CD14-positive monocyte (primary cell): ENCODE measurements at regions not wholly inside any gene's neighbourhood (a gene's known extent, or its start where the extent isn't known, plus 50 kb on each side); places are given as distances from the start of the nearest gene placed in this dataset.

Source experiments
- DNase-seq, 3 donors: peaks; one replicate each; pipeline ENCODE4 v3.0.0-alpha.2; 2011 to 2022
- H2AFZ ChIP-seq: 2 replicates; pipeline ENCODE4 v1.6.0; 2012; ENCODE audit warnings: mild to moderate bottlenecking, low read depth, low read length, inconsistent platforms; ENCODE audit not compliant: insufficient read depth, poor library complexity, severe bottlenecking
- H3K27ac ChIP-seq, 2 donors: 1 replicate in 1 of 2; 2 replicates in 1 of 2; pipeline ENCODE4 v1.5.1; 2012 to 2013; ENCODE audit warnings: low read length in 2 of 2, control low read depth in 1 of 2, inconsistent platforms in 1 of 2, low read depth in 1 of 2, mild to moderate bottlenecking in 1 of 2
- H3K27me3 ChIP-seq, 2 donors: one replicate each; pipeline versions ENCODE4 v1.6.0 to v1.6.1; 2011 to 2013; ENCODE audit warnings: low read length in 2 of 2; ENCODE audit not compliant: control insufficient read depth in 2 of 2, insufficient read depth in 2 of 2
- H3K36me3 ChIP-seq, 2 donors: replicated peaks in 1 of 2; 1 replicate in 1 of 2; 2 replicates in 1 of 2; pipeline versions ENCODE4 v1.5.1 to v1.6.1; 2012 to 2013; ENCODE audit warnings: low read length in 2 of 2, control low read depth in 1 of 2, inconsistent platforms in 1 of 2, mild to moderate bottlenecking in 1 of 2; ENCODE audit not compliant: insufficient read depth in 2 of 2, control insufficient read depth in 1 of 2
- H3K4me1 ChIP-seq, 2 donors: 1 replicate in 1 of 2; 2 replicates in 1 of 2; pipeline versions ENCODE4 v1.5.1 to v1.6.1; 2012 to 2013; ENCODE audit warnings: low read length in 2 of 2, control low read depth in 1 of 2, inconsistent platforms in 1 of 2, mild to moderate bottlenecking in 1 of 2, moderate library complexity in 1 of 2; ENCODE audit not compliant: insufficient read depth in 2 of 2, control insufficient read depth in 1 of 2
- H3K4me2 ChIP-seq: replicated peaks from 2 replicates; pipeline ENCODE3; 2012; ENCODE audit warnings: low read length, moderate library complexity, mild to moderate bottlenecking; ENCODE audit not compliant: poor library complexity, severe bottlenecking; ENCODE audit errors: extremely low read depth
- H3K4me3 ChIP-seq, 3 experiments: fragments of 200-600 bp in 1 of 3; sonication (generic) in 1 of 3; replicated peaks in 1 of 3; 1 replicate in 2 of 3; 2 replicates in 1 of 3; pipeline ENCODE4 v1.5.1; 2011 to 2013; ENCODE audit warnings: low read length in 3 of 3, mild to moderate bottlenecking in 3 of 3, control low read depth in 2 of 3, low read depth in 2 of 3, inconsistent platforms in 1 of 3, moderate library complexity in 1 of 3
- H3K79me2 ChIP-seq: 2 replicates; pipeline ENCODE4 v1.6.0; 2012; ENCODE audit warnings: mild to moderate bottlenecking, control low read depth, inconsistent platforms, low read length, moderate library complexity; ENCODE audit not compliant: insufficient read depth
- H3K9ac ChIP-seq: 2 replicates; pipeline ENCODE4 v1.6.0; 2017; ENCODE audit warnings: low read length, mild to moderate bottlenecking; ENCODE audit not compliant: insufficient read depth, poor library complexity, severe bottlenecking
- H3K9me3 ChIP-seq, 2 donors: replicated peaks in 1 of 2; 1 replicate in 1 of 2; 2 replicates in 1 of 2; pipeline versions ENCODE4 v1.5.1 to v1.6.1; 2012 to 2013; ENCODE audit warnings: low read length in 2 of 2, control low read depth in 1 of 2; ENCODE audit not compliant: control insufficient read depth in 1 of 2, insufficient read depth in 1 of 2
- H4K20me1 ChIP-seq: 2 replicates; pipeline ENCODE4 v1.6.0; 2012; ENCODE audit warnings: mild to moderate bottlenecking, low read length, control low read depth, moderate library complexity; ENCODE audit not compliant: insufficient read depth
- H3K27ac Mint-ChIP-seq, 7 donors: one replicate each; pipeline ENCODE4 v1.8.0; 2020; ENCODE audit warnings: mild to moderate bottlenecking in 7 of 7, mixed read lengths in 7 of 7, moderate library complexity in 6 of 7, inconsistent platforms in 2 of 7
- H3K27me3 Mint-ChIP-seq, 3 donors: one replicate each; pipeline ENCODE4 v1.8.0; 2021 to 2022; ENCODE audit warnings: low read depth in 3 of 3, mild to moderate bottlenecking in 3 of 3, mixed read lengths in 3 of 3, moderate library complexity in 3 of 3, inconsistent platforms in 1 of 3
- H3K36me3 Mint-ChIP-seq, 2 donors: one replicate each; pipeline ENCODE4 v1.8.0; 2020; ENCODE audit warnings: mixed read lengths in 2 of 2, inconsistent platforms in 1 of 2, mild to moderate bottlenecking in 1 of 2
- H3K4me1 Mint-ChIP-seq: one replicate; pipeline ENCODE4 v1.8.0; 2020; ENCODE audit warnings: mild to moderate bottlenecking, mixed read lengths
- H3K4me3 Mint-ChIP-seq, 2 donors: one replicate each; pipeline ENCODE4 v1.8.0; 2020; ENCODE audit warnings: mild to moderate bottlenecking in 2 of 2, mixed read lengths in 2 of 2, moderate library complexity in 1 of 2
- H3K9me3 Mint-ChIP-seq, 7 donors: one replicate each; pipeline ENCODE4 v1.8.0; 2020 to 2022; ENCODE audit warnings: mixed read lengths in 7 of 7, mild to moderate bottlenecking in 6 of 7, moderate library complexity in 6 of 7, inconsistent platforms in 2 of 7
- WGBS: methylation state at CpG from one replicate; pipeline ENCODE4 v1.1.5; 2013; ENCODE audit warnings: missing lambda C conversion rate; ENCODE audit not compliant: insufficient coverage; 5-methylcytosine and 5-hydroxymethylcytosine counted together
- intact Hi-C, 2 donors: fragments of 100-400 bp; cut with micrococcal nuclease; formaldehyde crosslinking; loops; one replicate each; pipeline versions ENCODE4 v1.15.0 to v1.15.1; 2023
- TF ChIP-seq, protein P1 (sequence below): fragments of 200-600 bp; IDR thresholded peaks from one replicate; pipeline ENCODE4 v1.8.0; 2022; ENCODE audit warnings: antibody characterized with exemption, mild to moderate bottlenecking

DNA sequence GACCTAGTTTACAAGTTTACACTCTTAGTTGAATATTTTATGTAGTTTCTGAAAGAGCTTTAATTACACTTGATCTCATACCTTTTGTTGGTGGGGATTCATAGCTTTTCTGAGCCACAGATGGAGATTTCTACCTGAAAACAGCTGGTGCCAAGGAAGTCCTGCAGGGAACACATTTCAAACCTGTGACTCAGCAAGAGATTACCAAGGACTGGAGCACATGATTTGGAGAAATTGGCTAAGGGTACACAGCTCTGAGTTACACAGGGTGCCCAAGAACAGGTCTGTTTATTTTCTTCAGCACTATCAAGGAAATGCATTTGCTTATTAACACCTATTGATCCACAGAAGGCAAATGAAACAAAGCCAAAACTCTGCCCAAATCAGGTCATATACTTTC, 691.5 kb downstream of the KCTD8 start:
- no peaks in the 10 kb centered on the region for H3K36me3 Mint-ChIP-seq
- H3K9ac ChIP-seq: no peak overlapping the region
- intact Hi-C loops: no loop called here

DNA sequence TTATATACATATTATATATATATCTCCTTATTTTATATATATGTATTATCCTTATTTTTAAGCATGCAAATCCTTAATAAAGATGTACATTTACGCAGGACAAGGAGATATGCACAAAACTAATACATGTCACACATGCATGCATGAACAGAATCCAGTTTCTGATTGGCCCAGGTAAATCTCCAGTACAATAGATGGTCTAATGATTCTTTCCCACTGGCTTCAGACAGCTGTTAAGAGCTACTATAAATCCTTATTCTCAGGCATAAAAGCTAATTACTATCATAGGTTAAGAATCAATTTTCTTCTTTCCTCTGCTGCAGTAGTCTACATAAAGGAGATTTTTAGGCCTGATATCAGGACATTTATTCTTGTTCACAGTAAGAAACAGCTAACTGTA, 689.8 kb downstream of the KCTD8 start:
- H4K20me1 ChIP-seq: no peaks in the 10 kb centered on the region
- no peak overlapping the region for H3K4me3 Mint-ChIP-seq
- no peaks in the 10 kb centered on the region for H3K27me3 Mint-ChIP-seq
- intact Hi-C loops: no loop called here
- no peak overlapping the region for H3K4me3 ChIP-seq
- no peaks in the 10 kb centered on the region for H3K27me3 ChIP-seq
- no peak for DNase-seq
- no peaks in the 10 kb centered on the region for H3K36me3 ChIP-seq
- no peak overlapping the region for H3K27ac Mint-ChIP-seq
- H2AFZ ChIP-seq: no peak overlapping the region
- no peaks in the 10 kb centered on the region for H3K36me3 Mint-ChIP-seq
- no CpG with 5 or more reads among the region's 1 CpG for WGBS
- H3K9ac ChIP-seq: no peak overlapping the region
- no peak overlapping the region for H3K4me2 ChIP-seq
- TF ChIP-seq, protein P1, sequence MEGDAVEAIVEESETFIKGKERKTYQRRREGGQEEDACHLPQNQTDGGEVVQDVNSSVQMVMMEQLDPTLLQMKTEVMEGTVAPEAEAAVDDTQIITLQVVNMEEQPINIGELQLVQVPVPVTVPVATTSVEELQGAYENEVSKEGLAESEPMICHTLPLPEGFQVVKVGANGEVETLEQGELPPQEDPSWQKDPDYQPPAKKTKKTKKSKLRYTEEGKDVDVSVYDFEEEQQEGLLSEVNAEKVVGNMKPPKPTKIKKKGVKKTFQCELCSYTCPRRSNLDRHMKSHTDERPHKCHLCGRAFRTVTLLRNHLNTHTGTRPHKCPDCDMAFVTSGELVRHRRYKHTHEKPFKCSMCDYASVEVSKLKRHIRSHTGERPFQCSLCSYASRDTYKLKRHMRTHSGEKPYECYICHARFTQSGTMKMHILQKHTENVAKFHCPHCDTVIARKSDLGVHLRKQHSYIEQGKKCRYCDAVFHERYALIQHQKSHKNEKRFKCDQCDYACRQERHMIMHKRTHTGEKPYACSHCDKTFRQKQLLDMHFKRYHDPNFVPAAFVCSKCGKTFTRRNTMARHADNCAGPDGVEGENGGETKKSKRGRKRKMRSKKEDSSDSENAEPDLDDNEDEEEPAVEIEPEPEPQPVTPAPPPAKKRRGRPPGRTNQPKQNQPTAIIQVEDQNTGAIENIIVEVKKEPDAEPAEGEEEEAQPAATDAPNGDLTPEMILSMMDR: no peak
- H3K79me2 ChIP-seq: no peaks in the 10 kb centered on the region
- no peaks in the 10 kb centered on the region for H3K4me1 ChIP-seq
- no peak overlapping the region for H3K27ac ChIP-seq
- H3K9me3 Mint-ChIP-seq: peaks cover 0 to 6% (median 0%) of the 10 kb centered on the region in 7 donors
- no peaks in the 10 kb centered on the region for H3K9me3 ChIP-seq
- no peaks in the 10 kb centered on the region for H3K4me1 Mint-ChIP-seq

More for the DNA sequence above, 691.5 kb downstream of the KCTD8 start:
- no peak for DNase-seq
- Mint-ChIP-seq H3K4me1 (no peaks in the 10 kb centered on the region), H3K4me3 (no peak overlapping the region), H3K27me3 (no peaks in the 10 kb centered on the region), H3K9me3 (peaks cover 0 to 3% (median under 1%) of the 10 kb centered on the region in 7 donors), H3K27ac (no peak overlapping the region)
- H3K79me2 ChIP-seq: no peaks in the 10 kb centered on the region
- no peaks in the 10 kb centered on the region for H3K4me1 ChIP-seq
- no peak overlapping the region for H3K4me2 ChIP-seq
- no peak overlapping the region for H3K4me3 ChIP-seq
- TF ChIP-seq, protein P1: no peak
- no peak overlapping the region for H3K27ac ChIP-seq
- no peaks in the 10 kb centered on the region for H3K9me3 ChIP-seq
- no peaks in the 10 kb centered on the region for H4K20me1 ChIP-seq
- H3K36me3 ChIP-seq: no peaks in the 10 kb centered on the region
- no peak overlapping the region for H2AFZ ChIP-seq
- no peaks in the 10 kb centered on the region for H3K27me3 ChIP-seq
